ENCODE measurements at regions not wholly inside any gene's neighbourhood (a gene's known extent, or its start where the extent isn't known, plus 50 kb on each side); places are given as distances from the start of the nearest gene placed in this dataset.

- no peak overlapping the region for H3T11ph ChIP-seq (ENCODE audit: low read length)
Observed at GRCh38 chr3:18505056-18505455, 79.9 kb upstream of the SATB1 start.

More at GRCh38 chr3:18505056-18505455, 79.9 kb upstream of the SATB1 start:
- Histone ChIP-seq H2BK120ac (ENCODE audit: low read depth, low read length, poor library complexity, severe bottlenecking) (no peak overlapping the region), H3K4me1 (ENCODE audit: insufficient read depth, low read length) (no peaks in the 10 kb centered on the region), H3K4ac (ENCODE audit: low read depth, low read length) (no peak overlapping the region), H3K79me1 (ENCODE audit: insufficient read depth, low read depth, low read length, poor library complexity, severe bottlenecking) (no peaks in the 10 kb centered on the region), H3K23ac (ENCODE audit: insufficient read length, low read depth, low read length) (no peak overlapping the region), H2BK5ac (ENCODE audit: insufficient read length, low read length) (no peak overlapping the region), H3K9ac (ENCODE audit: extremely low read depth, insufficient read length, low read length) (no peak overlapping the region), H3K4me2 (ENCODE audit: insufficient read depth, insufficient read length, low read length) (no peak overlapping the region), H4K5ac (ENCODE audit: insufficient read length, low read depth, low read length) (no peak overlapping the region), H3K79me2 (ENCODE audit: insufficient read depth, low read length) (no peaks in the 10 kb centered on the region), H3K14ac (ENCODE audit: insufficient read depth, low read length) (no peak overlapping the region), H4K91ac (ENCODE audit: insufficient read length, low read depth, low read length) (no peak overlapping the region), H2BK15ac (ENCODE audit: low read depth, low read length) (no peak overlapping the region), H3K9me3 (ENCODE audit: control insufficient read depth, low read depth, low read length) (no peaks in the 10 kb centered on the region), H2AFZ (ENCODE audit: low read length) (no peak overlapping the region), H3K56ac (ENCODE audit: insufficient read length, low read depth, low read length) (no peak overlapping the region), H3K23me2 (ENCODE audit: insufficient read length, low read depth, low read length, poor library complexity, severe bottlenecking) (no peaks in the 10 kb centered on the region), H2BK12ac (ENCODE audit: insufficient read length, low read depth, low read length) (no peak overlapping the region), H3K27ac (ENCODE audit: insufficient read length, low read depth, low read length) (no peak overlapping the region), H4K8ac (replicated peaks; ENCODE audit: insufficient read length, low read depth, low read length) (no peak overlapping the region), H4K20me1 (ENCODE audit: control insufficient read depth, insufficient read depth, insufficient read length) (no peaks in the 10 kb centered on the region), H2AK5ac (ENCODE audit: insufficient read length, low read length) (no peak overlapping the region), H2BK20ac (ENCODE audit: low read depth, low read length, poor library complexity, severe bottlenecking) (no peak overlapping the region), H3K18ac (ENCODE audit: insufficient read length, low read depth, low read length) (no peak overlapping the region), H3K27me3 (ENCODE audit: insufficient read depth, low read length) (no peaks in the 10 kb centered on the region)
- Mint-ChIP-seq H3K27ac (peak overlapping the region in 1 of 3 experiments; percentile 17; a peak in 2 of 7 replicates), H3K4me1 (peaks cover 19 to 31% of the 10 kb centered on the region in 2 experiments), H3K27me3 (ENCODE audit: low read depth) (no peaks in the 10 kb centered on the region), H3K36me3 (ENCODE audit: insufficient read depth in 1 of 3, low read depth in 3 of 3) (no peaks in the 10 kb centered on the region), H3K4me3 (no peak overlapping the region), H3K9me3 (no peaks in the 10 kb centered on the region)
- DNase-seq: no peak
- TF ChIP-seq CTCF (conservative IDR thresholded peaks at IDR 0.05): no peak
